LNCaP clone FGC (cell line): ENCODE measurements at regions not wholly inside any gene's neighbourhood (a gene's known extent, or its start where the extent isn't known, plus 50 kb on each side); places are given as distances from the start of the nearest gene placed in this dataset.

ENCODE experiments used
- DNase-seq: peaks from one replicate; pipeline ENCODE4 v3.0.0-alpha.2; 2011; ENCODE audit warnings: low read depth
- H3K4me3 ChIP-seq: 2 replicates; pipeline ENCODE4 v1.5.1; 2011; ENCODE audit warnings: mild to moderate bottlenecking, low read depth, low read length, control low read depth
- TF ChIP-seq, protein P1 (sequence below): IDR thresholded peaks from 2 replicates; pipeline ENCODE4 v1.5.1; 2012; ENCODE audit warnings: mild to moderate bottlenecking; ENCODE audit not compliant: control insufficient read depth, insufficient read depth; ENCODE audit errors: extremely low read depth

DNA sequence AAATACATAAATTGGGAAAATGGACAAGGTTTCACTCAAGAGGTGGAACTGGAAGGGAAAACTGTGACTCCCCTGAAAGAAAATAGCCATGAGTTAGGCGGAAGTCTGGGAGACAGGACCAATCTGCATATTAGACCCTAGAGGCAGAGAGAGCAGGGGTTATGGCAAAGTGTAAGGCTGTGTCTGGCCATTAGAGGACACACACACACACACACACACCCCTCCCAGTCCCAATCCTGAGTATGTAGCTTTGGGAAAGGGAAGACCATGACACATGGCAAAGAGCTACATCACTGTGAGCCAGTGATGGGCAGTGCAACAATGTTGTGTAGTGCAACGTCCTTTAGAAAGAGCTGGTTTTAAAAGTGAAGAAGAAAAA, 479.9 kb upstream of the NXPH2 start:
- DNase-seq, result no peak

DNA sequence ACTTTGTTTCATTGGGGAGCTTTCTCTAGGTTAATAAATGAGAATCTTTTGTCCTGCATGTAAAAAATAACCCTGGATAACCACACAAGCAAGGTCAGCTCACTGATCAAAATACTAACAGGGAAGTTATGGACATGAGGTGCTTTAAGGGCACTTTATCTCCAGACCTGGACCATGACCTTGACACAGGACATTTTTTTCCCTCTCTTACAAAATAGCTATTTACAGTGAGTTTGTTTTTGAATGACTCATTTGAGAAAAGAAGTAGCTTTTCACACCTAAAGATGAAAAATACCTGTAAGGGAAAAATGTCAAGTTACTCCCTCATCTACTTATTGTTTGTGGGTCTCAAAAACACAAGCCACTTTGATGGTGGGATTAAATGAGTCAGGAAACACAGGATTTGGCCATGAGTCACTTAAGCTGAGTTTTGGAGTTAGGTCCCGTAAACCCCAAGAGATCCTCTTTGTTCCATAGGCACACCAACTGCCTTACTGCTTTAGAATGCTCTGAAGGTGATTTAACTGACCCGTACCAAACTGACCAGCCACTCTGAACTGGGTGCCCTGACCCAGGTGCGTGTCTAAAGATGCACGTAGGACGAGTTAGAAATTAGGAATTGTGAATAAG, 479.3 kb upstream of the NXPH2 start:
- TF ChIP-seq, protein P1, sequence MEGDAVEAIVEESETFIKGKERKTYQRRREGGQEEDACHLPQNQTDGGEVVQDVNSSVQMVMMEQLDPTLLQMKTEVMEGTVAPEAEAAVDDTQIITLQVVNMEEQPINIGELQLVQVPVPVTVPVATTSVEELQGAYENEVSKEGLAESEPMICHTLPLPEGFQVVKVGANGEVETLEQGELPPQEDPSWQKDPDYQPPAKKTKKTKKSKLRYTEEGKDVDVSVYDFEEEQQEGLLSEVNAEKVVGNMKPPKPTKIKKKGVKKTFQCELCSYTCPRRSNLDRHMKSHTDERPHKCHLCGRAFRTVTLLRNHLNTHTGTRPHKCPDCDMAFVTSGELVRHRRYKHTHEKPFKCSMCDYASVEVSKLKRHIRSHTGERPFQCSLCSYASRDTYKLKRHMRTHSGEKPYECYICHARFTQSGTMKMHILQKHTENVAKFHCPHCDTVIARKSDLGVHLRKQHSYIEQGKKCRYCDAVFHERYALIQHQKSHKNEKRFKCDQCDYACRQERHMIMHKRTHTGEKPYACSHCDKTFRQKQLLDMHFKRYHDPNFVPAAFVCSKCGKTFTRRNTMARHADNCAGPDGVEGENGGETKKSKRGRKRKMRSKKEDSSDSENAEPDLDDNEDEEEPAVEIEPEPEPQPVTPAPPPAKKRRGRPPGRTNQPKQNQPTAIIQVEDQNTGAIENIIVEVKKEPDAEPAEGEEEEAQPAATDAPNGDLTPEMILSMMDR, result no peak
- DNase-seq, result no peak
- no peak overlapping the region for H3K4me3 ChIP-seq

More for the DNA sequence above, 479.9 kb upstream of the NXPH2 start:
- TF ChIP-seq, protein P1, result no peak
- H3K4me3 ChIP-seq, result no peak overlapping the region

- TF ChIP-seq, protein P1, result no peak
- no peak overlapping the region for H3K4me3 ChIP-seq
- DNase-seq, result no peak
Observed at GRCh38 chr2:139241286-139241685, 461.1 kb upstream of the NXPH2 start.

GRCh38 chr2:139237023-139237422, 456.8 kb upstream of the NXPH2 start:
- no peak overlapping the region for H3K4me3 ChIP-seq
- TF ChIP-seq, protein P1, result no peak
- no peak for DNase-seq

GRCh38 chr2:139230881-139231280, 450.7 kb upstream of the NXPH2 start:
- no peak for DNase-seq
- H3K4me3 ChIP-seq, result no peak overlapping the region
- TF ChIP-seq, protein P1, result no peak

DNA sequence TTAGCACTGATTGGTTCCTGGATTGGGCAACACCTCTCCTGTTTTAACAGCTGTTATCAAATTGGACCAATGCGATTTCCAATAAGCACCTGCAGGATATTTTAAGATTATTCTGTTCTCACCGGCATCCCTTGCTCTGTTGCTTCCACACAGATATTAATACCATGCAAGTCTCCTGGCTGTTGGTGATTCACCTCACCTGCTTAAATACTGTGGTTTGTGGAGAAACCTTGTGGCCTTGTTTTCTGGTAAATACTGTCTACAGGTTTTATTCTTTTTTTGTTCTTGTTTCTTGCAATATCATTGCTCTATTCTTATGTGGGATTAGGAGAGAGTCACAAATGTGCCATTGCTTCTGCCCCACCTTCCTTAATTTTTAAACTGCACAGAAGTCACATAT, 448.1 kb upstream of the NXPH2 start:
- DNase-seq, result no peak
- TF ChIP-seq, protein P1, result no peak
- no peak overlapping the region for H3K4me3 ChIP-seq

GRCh38 chr2:139225961-139226360, 445.8 kb upstream of the NXPH2 start:
- TF ChIP-seq, protein P1, result no peak
- no peak for DNase-seq
- no peak overlapping the region for H3K4me3 ChIP-seq
